Peyer's patch (tissue), 4 donors: ENCODE measurements at regions not wholly inside any gene's neighbourhood (a gene's known extent, or its start where the extent isn't known, plus 50 kb on each side); places are given as distances from the start of the nearest gene placed in this dataset.

Source experiments
- POLR2A ChIP-seq, 2 donors: fragments of 450-650 bp; IDR thresholded peaks; one replicate each; pipeline ENCODE4 v1.5.1; 2017; ENCODE audit warnings: antibody characterized with exemption in 2 of 2, mild to moderate bottlenecking in 2 of 2, moderate library complexity in 2 of 2
- TF ChIP-seq, protein P1 (sequence below), 6 experiments: fragments of 450-650 bp in 4 of 6; fragments of 200-600 bp in 2 of 6; sonication (generic) in 1 of 6; IDR thresholded peaks; one replicate each; pipeline ENCODE4 v1.5.1; 2017 to 2019; ENCODE audit warnings: antibody characterized with exemption in 6 of 6, mild to moderate bottlenecking in 3 of 6, moderate library complexity in 1 of 6

GRCh38 chr2:207363761-207364290 lies 165.9 kb upstream of the CREB1 start:
- TF ChIP-seq, protein P1, sequence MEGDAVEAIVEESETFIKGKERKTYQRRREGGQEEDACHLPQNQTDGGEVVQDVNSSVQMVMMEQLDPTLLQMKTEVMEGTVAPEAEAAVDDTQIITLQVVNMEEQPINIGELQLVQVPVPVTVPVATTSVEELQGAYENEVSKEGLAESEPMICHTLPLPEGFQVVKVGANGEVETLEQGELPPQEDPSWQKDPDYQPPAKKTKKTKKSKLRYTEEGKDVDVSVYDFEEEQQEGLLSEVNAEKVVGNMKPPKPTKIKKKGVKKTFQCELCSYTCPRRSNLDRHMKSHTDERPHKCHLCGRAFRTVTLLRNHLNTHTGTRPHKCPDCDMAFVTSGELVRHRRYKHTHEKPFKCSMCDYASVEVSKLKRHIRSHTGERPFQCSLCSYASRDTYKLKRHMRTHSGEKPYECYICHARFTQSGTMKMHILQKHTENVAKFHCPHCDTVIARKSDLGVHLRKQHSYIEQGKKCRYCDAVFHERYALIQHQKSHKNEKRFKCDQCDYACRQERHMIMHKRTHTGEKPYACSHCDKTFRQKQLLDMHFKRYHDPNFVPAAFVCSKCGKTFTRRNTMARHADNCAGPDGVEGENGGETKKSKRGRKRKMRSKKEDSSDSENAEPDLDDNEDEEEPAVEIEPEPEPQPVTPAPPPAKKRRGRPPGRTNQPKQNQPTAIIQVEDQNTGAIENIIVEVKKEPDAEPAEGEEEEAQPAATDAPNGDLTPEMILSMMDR (IDR thresholded peaks at IDR 0.05), result no peak
- TF ChIP-seq POLR2A (IDR thresholded peaks at IDR 0.05), result no peak
